Activated CD4-positive, alpha-beta T cell treated with anti-CD3 and anti-CD28 coated beads, Interleukin-2, amount 50 U/mL, for 48 hours (primary cell): ENCODE measurements at regions not wholly inside any gene's neighbourhood (a gene's known extent, or its start where the extent isn't known, plus 50 kb on each side); places are given as distances from the start of the nearest gene placed in this dataset.

Experiments used
- DNase-seq, 2 experiments: peaks; one replicate each; pipeline ENCODE4 v3.0.0-alpha.2; 2020

DNA sequence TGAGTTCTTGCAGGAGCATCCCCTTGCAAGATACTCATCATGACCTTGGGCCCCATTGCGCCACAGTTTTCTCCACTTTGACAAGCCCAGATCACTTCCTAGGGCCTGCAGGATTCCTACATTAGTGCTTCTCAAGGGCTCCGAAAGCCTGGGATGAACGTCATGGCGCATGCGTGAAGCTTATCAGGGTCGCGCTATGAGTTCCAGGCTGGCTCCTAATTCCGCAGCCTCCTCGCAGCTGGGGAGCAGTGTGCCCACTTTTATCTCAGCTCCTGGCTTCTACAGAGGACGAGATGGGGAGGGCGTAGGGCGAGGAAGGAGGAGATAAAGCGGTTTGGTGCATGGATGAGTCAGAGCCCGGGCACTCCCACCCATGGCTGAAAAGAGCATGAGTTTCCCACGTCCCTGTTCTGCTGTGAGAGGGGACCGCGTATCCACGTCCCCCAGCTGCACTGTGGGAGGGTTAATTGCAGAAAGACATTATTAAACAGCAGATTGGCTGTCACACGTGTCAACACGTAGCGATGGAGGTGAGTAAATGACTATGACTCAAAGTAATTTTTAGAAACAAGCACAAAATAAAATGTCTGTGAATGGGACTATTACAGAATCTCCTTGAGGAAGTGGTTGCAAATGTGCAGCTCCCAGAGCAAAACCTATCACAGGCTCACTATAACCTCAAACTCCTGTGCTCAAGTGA is 72.9 kb upstream of the DSP start:
- DNase-seq: peak; percentile 1 to 5

DNA sequence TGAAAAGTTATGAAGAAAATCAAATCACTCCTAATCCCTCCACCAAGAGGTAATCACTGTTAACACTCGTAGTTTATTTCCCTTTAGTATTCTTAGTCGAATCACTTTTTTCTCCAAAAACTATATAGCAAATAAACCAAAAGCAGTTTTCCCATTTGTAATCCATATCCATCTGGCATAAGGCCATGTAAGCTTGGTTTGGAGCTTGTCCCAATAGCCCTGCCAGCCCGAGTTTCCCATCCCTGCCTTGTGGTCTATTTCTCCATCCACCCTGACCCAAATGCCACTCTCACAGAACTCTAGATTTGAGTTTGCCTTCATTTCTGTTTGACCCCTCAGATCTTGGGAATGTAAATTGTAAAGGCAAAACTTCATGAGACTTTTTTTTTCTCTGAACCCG is 71.8 kb upstream of the DSP start:
- DNase-seq: no peak

DNA sequence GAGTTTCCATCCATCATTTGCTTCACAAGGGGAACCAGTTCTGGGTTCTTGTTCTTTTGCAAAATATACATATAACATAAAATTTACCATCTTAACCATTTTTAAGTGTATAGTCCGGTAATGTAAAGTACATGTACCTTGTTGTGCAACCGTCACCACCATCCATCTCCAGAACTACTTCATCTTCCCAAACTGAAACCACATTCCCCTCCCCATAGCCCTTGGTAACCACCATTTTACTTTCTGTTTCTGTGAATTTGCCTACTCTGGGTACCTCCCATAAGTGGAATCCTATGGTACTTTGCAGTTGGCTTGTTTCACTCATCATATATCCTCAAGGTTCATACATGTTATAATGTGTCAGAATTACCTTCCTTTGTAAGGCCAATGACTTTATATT is 70.3 kb upstream of the DSP start:
- no peak for DNase-seq

DNA sequence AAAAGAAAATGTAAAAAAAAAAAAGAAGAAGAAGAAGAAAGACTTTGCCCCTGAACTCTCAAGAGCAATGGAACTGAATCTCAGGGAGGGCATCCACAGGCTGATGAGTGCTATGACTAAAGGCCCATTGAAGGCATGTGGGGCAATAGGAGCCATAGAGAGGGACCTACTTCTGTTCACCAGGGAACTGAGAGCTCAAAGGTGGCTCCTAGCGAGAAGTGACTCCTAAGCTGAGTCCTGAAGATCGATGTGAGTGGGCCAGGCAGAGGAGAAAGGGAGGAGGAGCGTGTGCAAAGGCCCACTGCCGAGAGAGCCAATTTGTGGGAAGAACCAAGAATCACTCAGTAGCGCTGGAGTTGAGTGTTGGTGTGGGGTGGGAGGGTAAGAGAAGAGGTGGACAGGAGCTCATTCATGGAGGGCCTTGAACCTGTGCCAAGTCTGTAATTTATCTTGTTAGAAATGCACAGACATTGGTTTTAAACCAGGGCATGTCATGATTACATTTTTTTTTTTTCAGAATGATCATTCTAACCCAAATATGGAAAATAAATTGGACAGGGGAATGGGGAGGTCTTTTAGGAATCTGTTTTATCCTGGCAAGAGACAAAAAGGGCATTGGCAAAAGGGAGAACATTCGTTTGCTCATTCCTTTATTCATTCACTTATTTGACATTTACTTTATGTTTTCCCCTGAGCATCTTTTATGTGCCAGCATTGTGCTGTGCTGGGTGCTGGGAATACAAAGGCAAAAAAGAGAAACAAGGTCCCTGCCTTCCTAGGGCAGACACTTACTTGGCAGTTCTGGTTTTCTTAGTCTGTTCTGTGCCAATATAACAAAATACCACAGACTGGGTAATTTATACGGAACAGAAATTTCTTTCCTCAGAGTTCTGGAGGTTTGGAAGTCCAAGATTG is 67.4 kb upstream of the DSP start:
- no peak for DNase-seq

DNA sequence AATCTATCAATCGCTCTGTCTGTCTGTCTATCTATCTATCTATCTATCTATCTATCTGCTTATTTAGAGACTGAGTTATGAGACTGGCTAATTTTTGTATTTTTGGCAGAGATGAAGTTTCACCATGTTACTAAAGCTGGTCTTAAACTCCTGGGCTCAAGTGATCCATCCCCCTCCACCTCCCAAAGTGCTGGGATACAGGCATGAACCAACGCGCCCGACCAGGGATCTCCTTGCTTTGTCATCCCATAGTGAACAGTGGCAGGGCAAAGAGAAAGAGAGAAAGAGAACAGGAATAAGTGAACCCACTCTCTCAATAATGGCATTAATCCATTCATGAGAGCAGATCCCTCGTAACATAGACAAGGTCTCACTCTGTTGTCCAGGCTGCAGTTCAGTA is 66.4 kb upstream of the DSP start:
- DNase-seq: no peak

DNA sequence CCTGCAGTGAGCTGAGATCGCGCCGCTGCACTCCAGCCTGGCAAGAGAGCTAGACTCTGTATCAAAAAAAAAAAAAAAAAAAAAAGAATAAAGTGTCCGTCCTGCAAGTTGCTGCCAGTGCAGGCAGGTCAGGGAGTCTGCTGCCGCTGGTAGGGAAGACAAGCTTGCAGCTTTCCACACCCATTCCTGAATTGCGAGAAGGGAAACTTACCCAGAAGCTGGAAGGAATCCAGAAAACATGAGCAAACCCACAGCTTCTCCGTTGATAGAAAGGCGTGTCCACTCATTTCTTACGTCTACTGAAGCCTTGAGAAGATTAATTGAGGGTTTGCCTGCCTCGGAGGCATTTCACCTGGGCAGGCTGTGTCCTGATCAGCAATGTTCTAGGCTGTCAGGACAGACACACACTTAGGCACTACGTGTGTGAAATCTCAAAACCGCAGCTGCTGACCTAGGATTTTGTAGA is 61.6 kb upstream of the DSP start:
- DNase-seq: no peak

DNA sequence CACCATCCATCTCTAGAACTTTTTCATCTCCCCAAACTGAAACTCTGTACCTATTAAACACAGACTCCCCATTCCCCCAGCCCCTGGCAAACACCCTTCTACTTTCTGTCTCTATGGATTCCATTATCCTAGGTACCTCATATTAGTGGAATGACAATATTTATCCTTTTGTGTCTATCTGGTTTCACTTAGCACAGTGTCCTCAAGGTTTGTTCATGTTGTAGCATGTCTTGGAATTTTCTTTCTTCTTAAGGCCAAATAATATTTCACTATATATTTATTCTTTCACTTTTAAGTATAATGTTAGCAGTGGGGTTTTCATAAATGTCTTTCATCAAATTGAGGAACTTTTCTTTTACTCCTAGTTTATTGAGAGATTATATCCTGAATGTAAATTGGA is 56.8 kb upstream of the DSP start:
- no peak for DNase-seq

DNA sequence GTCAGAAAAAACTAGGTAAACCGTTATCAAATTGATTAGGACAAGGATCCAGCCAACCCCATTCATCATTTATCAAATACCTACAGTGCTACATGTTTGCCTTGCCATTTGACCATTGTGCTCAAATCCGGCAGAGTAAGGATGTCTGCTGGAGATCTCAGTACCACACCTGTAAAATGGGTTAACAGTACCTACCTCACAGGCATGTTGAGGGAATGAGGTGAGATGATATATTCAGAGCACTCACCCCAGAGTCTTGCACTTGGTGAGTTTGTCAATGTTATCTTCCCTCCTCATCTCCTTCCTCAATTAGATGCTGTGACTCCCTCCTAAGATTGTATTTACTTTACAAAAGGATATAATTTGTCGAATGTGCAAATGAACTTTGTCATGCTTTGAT is 54.5 kb upstream of the DSP start:
- no peak for DNase-seq

DNA sequence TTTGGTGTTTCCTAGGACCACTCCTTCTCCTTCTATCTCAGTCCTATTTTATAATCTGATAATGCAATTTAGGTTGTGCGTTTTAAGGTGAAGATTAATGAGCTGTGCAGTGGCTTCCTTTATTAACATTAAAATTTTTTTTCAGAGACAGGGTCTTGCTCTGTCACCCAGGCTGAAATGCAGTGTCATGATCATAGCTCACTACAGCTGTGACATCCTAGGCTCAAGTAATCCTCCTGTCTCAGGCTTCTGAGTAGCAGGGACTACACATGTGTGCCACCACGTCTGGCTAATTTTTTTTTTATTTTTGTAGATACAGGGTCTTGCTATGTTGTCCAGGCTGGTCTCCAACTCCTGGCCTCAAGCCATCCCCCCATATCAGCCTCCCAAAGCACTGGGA is 53.0 kb upstream of the DSP start:
- DNase-seq: no peak

DNA sequence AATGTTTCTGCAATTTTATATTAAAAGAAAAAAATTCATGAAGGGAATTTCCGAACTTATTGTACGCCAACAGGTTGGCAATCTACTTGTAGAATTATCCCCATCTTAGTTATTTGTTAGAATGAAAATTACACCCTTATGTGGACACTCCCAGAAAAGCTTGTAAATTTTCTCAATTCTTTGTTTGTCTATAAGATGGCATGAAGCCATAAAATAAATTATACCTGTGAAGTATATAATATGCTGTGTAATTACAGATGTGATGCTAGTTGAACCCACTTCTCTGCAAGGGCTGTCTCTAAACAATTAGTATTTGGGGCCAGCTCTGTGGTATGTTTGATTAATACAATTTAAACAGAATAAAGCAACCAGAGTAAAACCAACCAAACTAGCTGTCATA is 52.1 kb upstream of the DSP start:
- DNase-seq: no peak
